NT2/D1 (cell line): ENCODE measurements at regions not wholly inside any gene's neighbourhood (a gene's known extent, or its start where the extent isn't known, plus 50 kb on each side); places are given as distances from the start of the nearest gene placed in this dataset.

Source experiments
- YY1 ChIP-seq: IDR thresholded peaks from 2 replicates; pipeline ENCODE4 v1.6.1; 2011; ENCODE audit not compliant: insufficient read length, insufficient read depth
- ZNF274 ChIP-seq: IDR thresholded peaks from 2 replicates; pipeline ENCODE4 v1.6.1; 2011; ENCODE audit warnings: mild to moderate bottlenecking, low read depth, low read length

- TF ChIP-seq ZNF274, result no peak
- no peak for TF ChIP-seq YY1
These were observed 122.6 kb upstream of the NOX3 start for GRCh38 chr6:155578251-155578650.
